ENCODE measurements at regions not wholly inside any gene's neighbourhood (a gene's known extent, or its start where the extent isn't known, plus 50 kb on each side); places are given as distances from the start of the nearest gene placed in this dataset.

GRCh38 chr21:41597811-41598231 is 89.9 kb upstream of the TMPRSS2 start:
- no peak overlapping the region for H3K4me3 Mint-ChIP-seq
- no peak overlapping the region for H3K27ac Mint-ChIP-seq
- H3K4me1 Mint-ChIP-seq, result peaks cover 25% of the 10 kb centered on the region
- H3K27me3 Mint-ChIP-seq (ENCODE audit: low read depth, poor library complexity), result peaks cover 28% of the 10 kb centered on the region
- no peaks in the 10 kb centered on the region for H3K36me3 Mint-ChIP-seq (ENCODE audit: low read depth)
- no peak for DNase-seq
- H3K9me3 Mint-ChIP-seq, result no peaks in the 10 kb centered on the region
- TF ChIP-seq CTCF (IDR thresholded peaks at IDR 0.05), result no peak

- Mint-ChIP-seq H3K27me3 (ENCODE audit: low read depth, poor library complexity) (peaks cover 28% of the 10 kb centered on the region), H3K27ac (no peak overlapping the region)
- TF ChIP-seq CTCF (IDR thresholded peaks at IDR 0.05), result no peak
Measured at GRCh38 chr21:41597227-41597626, 89.3 kb upstream of the TMPRSS2 start.

GRCh38 chr21:41596241-41596925 is 88.4 kb upstream of the TMPRSS2 start:
- Mint-ChIP-seq H3K36me3 (ENCODE audit: low read depth) (no peaks in the 10 kb centered on the region), H3K9me3 (no peaks in the 10 kb centered on the region), H3K4me1 (peaks cover 12% of the 10 kb centered on the region), H3K27me3 (ENCODE audit: low read depth, poor library complexity) (peaks cover 28% of the 10 kb centered on the region), H3K4me3 (no peak overlapping the region), H3K27ac (no peak overlapping the region)
- DNase-seq, result no peak
- no peak for TF ChIP-seq CTCF (IDR thresholded peaks at IDR 0.05)

More at GRCh38 chr21:41597227-41597626, 89.3 kb upstream of the TMPRSS2 start:
- Mint-ChIP-seq H3K4me1 (peaks cover 20% of the 10 kb centered on the region), H3K9me3 (no peaks in the 10 kb centered on the region), H3K36me3 (ENCODE audit: low read depth) (no peaks in the 10 kb centered on the region), H3K4me3 (no peak overlapping the region)
- DNase-seq, result no peak

GRCh38 chr21:41594268-41594667 is 86.3 kb upstream of the TMPRSS2 start:
- DNase-seq, result no peak
- Mint-ChIP-seq H3K4me1 (peaks cover 9% of the 10 kb centered on the region), H3K27me3 (ENCODE audit: low read depth, poor library complexity) (peaks cover 26% of the 10 kb centered on the region), H3K9me3 (no peaks in the 10 kb centered on the region), H3K27ac (no peak overlapping the region), H3K4me3 (no peak overlapping the region), H3K36me3 (ENCODE audit: low read depth) (no peaks in the 10 kb centered on the region)
- TF ChIP-seq CTCF (IDR thresholded peaks at IDR 0.05), result no peak

GRCh38 chr21:41593760-41594138 is 85.8 kb upstream of the TMPRSS2 start:
- no peak overlapping the region for H3K4me3 Mint-ChIP-seq
- TF ChIP-seq CTCF (IDR thresholded peaks at IDR 0.05), result no peak
- H3K9me3 Mint-ChIP-seq, result peaks cover 5% of the 10 kb centered on the region

More at GRCh38 chr21:41593760-41594138, 85.8 kb upstream of the TMPRSS2 start:
- Mint-ChIP-seq H3K27me3 (ENCODE audit: low read depth, poor library complexity) (peaks cover 22% of the 10 kb centered on the region), H3K36me3 (ENCODE audit: low read depth) (no peaks in the 10 kb centered on the region), H3K27ac (no peak overlapping the region), H3K4me1 (peaks cover 5% of the 10 kb centered on the region)
- DNase-seq, result no peak
